ENCODE measurements at regions not wholly inside any gene's neighbourhood (a gene's known extent, or its start where the extent isn't known, plus 50 kb on each side); places are given as distances from the start of the nearest gene placed in this dataset.
A peak's percentile ranks its signal among the peaks of the same experiment; 100 is the strongest.

- no peaks in the 10 kb centered on the region for H3K36me3 Mint-ChIP-seq (ENCODE audit: low read depth)
- H3K27ac Mint-ChIP-seq = no peak overlapping the region
- H3K9me3 Mint-ChIP-seq = no peaks in the 10 kb centered on the region
- H3K4me3 Mint-ChIP-seq = no peak overlapping the region
- H3K27me3 Mint-ChIP-seq = no peaks in the 10 kb centered on the region
- intact Hi-C loops (cut with micrococcal nuclease) = no loop called here
- H3K4me1 Mint-ChIP-seq = no peaks in the 10 kb centered on the region
- DNase-seq = no peak
These were observed 100.8 kb downstream of the GRIN2B start for GRCh38 chr12:13880613-13881012.

GRCh38 chr12:13875744-13876143 is 105.7 kb downstream of the GRIN2B start:
- H3K9me3 Mint-ChIP-seq = no peaks in the 10 kb centered on the region
- H3K27me3 Mint-ChIP-seq = peaks cover under 1% of the 10 kb centered on the region
- intact Hi-C loops (cut with micrococcal nuclease) = no loop called here
- H3K27ac Mint-ChIP-seq = no peak overlapping the region
- no peaks in the 10 kb centered on the region for H3K36me3 Mint-ChIP-seq (ENCODE audit: low read depth)
- no peak for DNase-seq
- H3K4me1 Mint-ChIP-seq = no peaks in the 10 kb centered on the region
- H3K4me3 Mint-ChIP-seq = no peak overlapping the region

GRCh38 chr12:13870255-13870654 is 111.1 kb downstream of the GRIN2B start:
- no peaks in the 10 kb centered on the region for H3K36me3 Mint-ChIP-seq (ENCODE audit: low read depth)
- DNase-seq = no peak
- intact Hi-C loops (cut with micrococcal nuclease) = no loop called here
- no peak overlapping the region for H3K27ac Mint-ChIP-seq
- H3K4me3 Mint-ChIP-seq = no peak overlapping the region
- no peaks in the 10 kb centered on the region for H3K9me3 Mint-ChIP-seq
- H3K27me3 Mint-ChIP-seq = peaks cover 8% of the 10 kb centered on the region
- H3K4me1 Mint-ChIP-seq = no peaks in the 10 kb centered on the region

- intact Hi-C loops (cut with micrococcal nuclease) = loop anchor here (1.0 kb wide), 1 partner anchor 303 kb away; no protein-coding TSS in a partner anchor
- no peak overlapping the region for H3K4me3 Mint-ChIP-seq
- peak; percentile 83 for DNase-seq
- H3K27me3 Mint-ChIP-seq = peaks cover 1% of the 10 kb centered on the region
- H3K27ac Mint-ChIP-seq = no peak overlapping the region
- H3K4me1 Mint-ChIP-seq = no peaks in the 10 kb centered on the region
- H3K36me3 Mint-ChIP-seq (ENCODE audit: low read depth) = no peaks in the 10 kb centered on the region
- no peaks in the 10 kb centered on the region for H3K9me3 Mint-ChIP-seq
These were observed 117.2 kb downstream of the GRIN2B start for GRCh38 chr12:13864081-13864673.

- Mint-ChIP-seq H3K4me1 (no peaks in the 10 kb centered on the region), H3K27ac (no peak overlapping the region), H3K9me3 (no peaks in the 10 kb centered on the region), H3K27me3 (peaks cover 1% of the 10 kb centered on the region), H3K36me3 (ENCODE audit: low read depth) (no peaks in the 10 kb centered on the region), H3K4me3 (no peak overlapping the region)
- intact Hi-C loops (cut with micrococcal nuclease) = no loop called here
- no peak for DNase-seq
These were observed 123.7 kb downstream of the GRIN2B start for GRCh38 chr12:13857750-13858149.

- H3K9me3 Mint-ChIP-seq = no peaks in the 10 kb centered on the region
- no peak overlapping the region for H3K4me3 Mint-ChIP-seq
- H3K36me3 Mint-ChIP-seq (ENCODE audit: low read depth) = no peaks in the 10 kb centered on the region
- intact Hi-C loops (cut with micrococcal nuclease) = no loop called here
- no peaks in the 10 kb centered on the region for H3K4me1 Mint-ChIP-seq
- DNase-seq = no peak
- H3K27ac Mint-ChIP-seq = no peak overlapping the region
- no peaks in the 10 kb centered on the region for H3K27me3 Mint-ChIP-seq
These were observed 127.9 kb downstream of the GRIN2B start for GRCh38 chr12:13853471-13853870.

- no peaks in the 10 kb centered on the region for H3K36me3 Mint-ChIP-seq (ENCODE audit: low read depth)
- no peaks in the 10 kb centered on the region for H3K4me1 Mint-ChIP-seq
- no peak for DNase-seq
- no peak overlapping the region for H3K4me3 Mint-ChIP-seq
- H3K27me3 Mint-ChIP-seq = no peaks in the 10 kb centered on the region
- intact Hi-C loops (cut with micrococcal nuclease) = no loop called here
- no peak overlapping the region for H3K27ac Mint-ChIP-seq
- H3K9me3 Mint-ChIP-seq = no peaks in the 10 kb centered on the region
These were observed 129.6 kb downstream of the GRIN2B start for GRCh38 chr12:13851828-13852227.

- no peak overlapping the region for H3K27ac Mint-ChIP-seq
These were observed 131.9 kb downstream of the GRIN2B start for GRCh38 chr12:13849456-13849855.

GRCh38 chr12:13843841-13844240 is 137.6 kb downstream of the GRIN2B start:
- no peaks in the 10 kb centered on the region for H3K9me3 Mint-ChIP-seq
- H3K4me3 Mint-ChIP-seq = no peak overlapping the region
- no peak for DNase-seq
- H3K4me1 Mint-ChIP-seq = no peaks in the 10 kb centered on the region
- peaks cover 2% of the 10 kb centered on the region for H3K27me3 Mint-ChIP-seq
- intact Hi-C loops (cut with micrococcal nuclease) = no loop called here
- H3K36me3 Mint-ChIP-seq (ENCODE audit: low read depth) = no peaks in the 10 kb centered on the region
- no peak overlapping the region for H3K27ac Mint-ChIP-seq

More at GRCh38 chr12:13849456-13849855, 131.9 kb downstream of the GRIN2B start:
- H3K27me3 Mint-ChIP-seq = peaks cover 2% of the 10 kb centered on the region
- intact Hi-C loops (cut with micrococcal nuclease) = no loop called here
- no peaks in the 10 kb centered on the region for H3K4me1 Mint-ChIP-seq
- no peak for DNase-seq
- no peaks in the 10 kb centered on the region for H3K9me3 Mint-ChIP-seq
- no peaks in the 10 kb centered on the region for H3K36me3 Mint-ChIP-seq (ENCODE audit: low read depth)
- no peak overlapping the region for H3K4me3 Mint-ChIP-seq

- Mint-ChIP-seq H3K9me3 (no peaks in the 10 kb centered on the region), H3K4me3 (no peak overlapping the region), H3K27ac (no peak overlapping the region), H3K4me1 (no peaks in the 10 kb centered on the region), H3K27me3 (peaks cover 2% of the 10 kb centered on the region), H3K36me3 (ENCODE audit: low read depth) (no peaks in the 10 kb centered on the region)
- no peak for DNase-seq
- intact Hi-C loops (cut with micrococcal nuclease) = no loop called here
These were observed 140.0 kb downstream of the GRIN2B start for GRCh38 chr12:13841358-13841757.

- no peaks in the 10 kb centered on the region for H3K4me1 Mint-ChIP-seq
- H3K4me3 Mint-ChIP-seq = no peak overlapping the region
- no peaks in the 10 kb centered on the region for H3K27me3 Mint-ChIP-seq
- H3K9me3 Mint-ChIP-seq = no peaks in the 10 kb centered on the region
- intact Hi-C loops (cut with micrococcal nuclease) = no loop called here
- no peak for DNase-seq
- H3K36me3 Mint-ChIP-seq (ENCODE audit: low read depth) = no peaks in the 10 kb centered on the region
- no peak overlapping the region for H3K27ac Mint-ChIP-seq
These were observed 141.8 kb downstream of the GRIN2B start for GRCh38 chr12:13839365-13840336.

GRCh38 chr12:13836099-13836498 is 145.3 kb downstream of the GRIN2B start:
- no peaks in the 10 kb centered on the region for H3K4me1 Mint-ChIP-seq
- no peaks in the 10 kb centered on the region for H3K27me3 Mint-ChIP-seq
- no peak overlapping the region for H3K4me3 Mint-ChIP-seq
- H3K9me3 Mint-ChIP-seq = no peaks in the 10 kb centered on the region
- no peak for DNase-seq
- H3K27ac Mint-ChIP-seq = no peak overlapping the region
- intact Hi-C loops (cut with micrococcal nuclease) = no loop called here
- H3K36me3 Mint-ChIP-seq (ENCODE audit: low read depth) = no peaks in the 10 kb centered on the region

- H3K27me3 Mint-ChIP-seq = no peaks in the 10 kb centered on the region
- intact Hi-C loops (cut with micrococcal nuclease) = no loop called here
- no peak for DNase-seq
- no peaks in the 10 kb centered on the region for H3K9me3 Mint-ChIP-seq
- no peak overlapping the region for H3K27ac Mint-ChIP-seq
- H3K4me3 Mint-ChIP-seq = no peak overlapping the region
- H3K4me1 Mint-ChIP-seq = no peaks in the 10 kb centered on the region
- H3K36me3 Mint-ChIP-seq (ENCODE audit: low read depth) = no peaks in the 10 kb centered on the region
These were observed 145.8 kb downstream of the GRIN2B start for GRCh38 chr12:13835652-13836051.

- no peaks in the 10 kb centered on the region for H3K36me3 Mint-ChIP-seq (ENCODE audit: low read depth)
- intact Hi-C loops (cut with micrococcal nuclease) = no loop called here
- no peak overlapping the region for H3K4me3 Mint-ChIP-seq
- H3K27me3 Mint-ChIP-seq = no peaks in the 10 kb centered on the region
- H3K9me3 Mint-ChIP-seq = no peaks in the 10 kb centered on the region
- no peaks in the 10 kb centered on the region for H3K4me1 Mint-ChIP-seq
- no peak overlapping the region for H3K27ac Mint-ChIP-seq
- DNase-seq = no peak
These were observed 147.2 kb downstream of the GRIN2B start for GRCh38 chr12:13834241-13834640.

Measured in activated CD4-positive, alpha-beta T cell treated with anti-CD3 and anti-CD28 coated beads, Interleukin-2, amount 10 ng/mL, durations not matched to agents 24 days and 14 days (primary cell).